ELR (cell line): ENCODE measurements at regions not wholly inside any gene's neighbourhood (a gene's known extent, or its start where the extent isn't known, plus 50 kb on each side); places are given as distances from the start of the nearest gene placed in this dataset.

Experiments used
- DNase-seq: peaks from one replicate; pipeline ENCODE4 v3.0.0-alpha.2; 2015; ENCODE audit warnings: low read depth

GRCh38 chr4:26105337-26105736, 191.3 kb downstream of the SMIM20 start:
- no peak for DNase-seq

- peak; percentile 78 for DNase-seq
Measured at GRCh38 chr4:26105815-26106699, 192.0 kb downstream of the SMIM20 start.

- DNase-seq, result no peak
Measured at GRCh38 chr4:26106776-26107175, 192.8 kb downstream of the SMIM20 start.

- DNase-seq, result no peak
Measured at GRCh38 chr4:26108054-26108453, 194.0 kb downstream of the SMIM20 start.

- no peak for DNase-seq
Measured at GRCh38 chr4:26110493-26110892, 196.5 kb downstream of the SMIM20 start.

- peak; percentile 2 for DNase-seq
Measured at GRCh38 chr4:26113339-26113940, 199.4 kb downstream of the SMIM20 start.

- no peak for DNase-seq
Measured at GRCh38 chr4:26116057-26116456, 202.0 kb downstream of the SMIM20 start.

- DNase-seq, result no peak
Measured at GRCh38 chr4:26120098-26120825, 200.6 kb upstream of the RBPJ start.

GRCh38 chr4:26122690-26123089, 198.1 kb upstream of the RBPJ start:
- no peak for DNase-seq

- peak; percentile 60 for DNase-seq
Measured at GRCh38 chr4:26124753-26125321, 196.0 kb upstream of the RBPJ start.

- no peak for DNase-seq
Measured at GRCh38 chr4:26126143-26126718, 194.6 kb upstream of the RBPJ start.

- no peak for DNase-seq
Measured at GRCh38 chr4:26126994-26127393, 193.8 kb upstream of the RBPJ start.

- no peak for DNase-seq
Measured at GRCh38 chr4:26127851-26128337, 192.9 kb upstream of the RBPJ start.

- DNase-seq, result no peak
Measured at GRCh38 chr4:26130173-26130572, 190.6 kb upstream of the RBPJ start.

- no peak for DNase-seq
Measured at GRCh38 chr4:26130841-26131432, 189.9 kb upstream of the RBPJ start.

- no peak for DNase-seq
Measured at GRCh38 chr4:26131711-26132110, 189.1 kb upstream of the RBPJ start.

- DNase-seq, result no peak
Measured at GRCh38 chr4:26132858-26133257, 188.0 kb upstream of the RBPJ start.

- DNase-seq, result no peak
Measured at GRCh38 chr4:26133840-26134239, 187.0 kb upstream of the RBPJ start.

- DNase-seq, result no peak
Measured at GRCh38 chr4:26135331-26135730, 185.5 kb upstream of the RBPJ start.

GRCh38 chr4:26136615-26137014, 184.2 kb upstream of the RBPJ start:
- DNase-seq, result no peak

GRCh38 chr4:26137288-26137687, 183.5 kb upstream of the RBPJ start:
- DNase-seq, result no peak
